ENCODE measurements at regions not wholly inside any gene's neighbourhood (a gene's known extent, or its start where the extent isn't known, plus 50 kb on each side); places are given as distances from the start of the nearest gene placed in this dataset.
"Not testable (repeated sequence)": the region's sequence is repeated elsewhere in the genome, so short reads cannot be mapped to it uniquely, and the experiment has no call there.

GRCh38 chr7:142513178-142513955, 235.9 kb upstream of the PRSS1 start:
- H3K4me3 Mint-ChIP-seq (ENCODE audit: unreplicated experiment) = no peak overlapping the region
- no peak for TF ChIP-seq CTCF (IDR thresholded peaks at IDR 0.05; ENCODE audit: partially characterized antibody, unreplicated experiment)
- DNase-seq = no peak
- H3K36me3 Mint-ChIP-seq (ENCODE audit: unreplicated experiment) = no peaks in the 10 kb centered on the region
- no peak overlapping the region for H3K27ac Mint-ChIP-seq (ENCODE audit: unreplicated experiment)
- peaks cover 10% of the 10 kb centered on the region for H3K9me3 Mint-ChIP-seq (ENCODE audit: unreplicated experiment)
- H3K4me1 Mint-ChIP-seq (ENCODE audit: low read depth, unreplicated experiment) = peaks cover 19% of the 10 kb centered on the region
- peaks cover 4% of the 10 kb centered on the region for H3K27me3 Mint-ChIP-seq (ENCODE audit: unreplicated experiment)

DNA sequence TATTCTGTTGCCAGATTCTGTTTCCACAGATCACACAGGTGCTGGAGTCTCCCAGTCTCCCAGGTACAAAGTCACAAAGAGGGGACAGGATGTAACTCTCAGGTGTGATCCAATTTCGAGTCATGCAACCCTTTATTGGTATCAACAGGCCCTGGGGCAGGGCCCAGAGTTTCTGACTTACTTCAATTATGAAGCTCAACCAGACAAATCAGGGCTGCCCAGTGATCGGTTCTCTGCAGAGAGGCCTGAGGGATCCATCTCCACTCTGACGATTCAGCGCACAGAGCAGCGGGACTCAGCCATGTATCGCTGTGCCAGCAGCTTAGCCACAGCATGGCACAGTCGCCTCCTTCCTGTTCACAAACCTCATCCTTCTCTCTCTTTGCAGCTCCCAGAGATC, 237.5 kb upstream of the PRSS1 start:
- Mint-ChIP-seq H3K9me3 (ENCODE audit: unreplicated experiment) (peaks cover 10% of the 10 kb centered on the region), H3K4me1 (ENCODE audit: low read depth, unreplicated experiment) (peaks cover 26% of the 10 kb centered on the region), H3K36me3 (ENCODE audit: unreplicated experiment) (no peaks in the 10 kb centered on the region), H3K27ac (ENCODE audit: unreplicated experiment) (no peak overlapping the region), H3K4me3 (ENCODE audit: unreplicated experiment) (no peak overlapping the region), H3K27me3 (ENCODE audit: unreplicated experiment) (peaks cover 7% of the 10 kb centered on the region)
- no peak for TF ChIP-seq CTCF (IDR thresholded peaks at IDR 0.05; ENCODE audit: partially characterized antibody, unreplicated experiment)
- no peak for DNase-seq

GRCh38 chr7:142511374-142511773, 237.9 kb upstream of the PRSS1 start:
- Mint-ChIP-seq H3K27me3 (ENCODE audit: unreplicated experiment) (peaks cover 11% of the 10 kb centered on the region), H3K4me1 (ENCODE audit: low read depth, unreplicated experiment) (peaks cover 28% of the 10 kb centered on the region), H3K4me3 (ENCODE audit: unreplicated experiment) (no peak overlapping the region), H3K36me3 (ENCODE audit: unreplicated experiment) (no peaks in the 10 kb centered on the region), H3K9me3 (ENCODE audit: unreplicated experiment) (peaks cover 15% of the 10 kb centered on the region), H3K27ac (ENCODE audit: unreplicated experiment) (peak overlapping the region; percentile 39)
- TF ChIP-seq CTCF (IDR thresholded peaks at IDR 0.05; ENCODE audit: partially characterized antibody, unreplicated experiment) = no peak
- DNase-seq = no peak

DNA sequence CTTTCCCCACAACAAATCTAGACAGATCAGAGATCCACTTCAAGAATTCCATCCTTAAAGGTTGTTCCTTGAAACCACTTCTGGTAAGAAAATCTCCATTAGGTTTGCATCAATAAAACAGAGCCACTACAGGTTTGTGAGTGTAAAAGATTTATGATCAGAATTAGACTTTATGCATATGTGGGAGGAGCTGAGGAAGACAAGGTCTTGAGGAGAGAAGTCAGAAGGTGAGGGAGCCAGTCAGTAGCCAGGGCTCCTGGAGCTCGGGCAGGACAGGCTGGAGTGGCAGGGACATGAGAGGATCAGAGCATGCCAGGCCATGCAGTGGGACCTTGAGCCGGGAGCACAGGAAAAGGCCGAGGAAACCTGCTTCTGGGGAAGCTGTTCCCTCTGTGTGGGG, 240.0 kb upstream of the PRSS1 start:
- DNase-seq; H3K4me3 Mint-ChIP-seq (ENCODE audit: unreplicated experiment); H3K36me3 Mint-ChIP-seq (ENCODE audit: unreplicated experiment); H3K27ac Mint-ChIP-seq (ENCODE audit: unreplicated experiment): not testable (repeated sequence)
- Mint-ChIP-seq H3K9me3 (ENCODE audit: unreplicated experiment) (peaks cover 15% of the 10 kb centered on the region), H3K27me3 (ENCODE audit: unreplicated experiment) (peaks cover 13% of the 10 kb centered on the region), H3K4me1 (ENCODE audit: low read depth, unreplicated experiment) (peaks cover 43% of the 10 kb centered on the region)

GRCh38 chr7:142508251-142508650, 241.0 kb upstream of the PRSS1 start:
- no peak overlapping the region for H3K4me3 Mint-ChIP-seq (ENCODE audit: unreplicated experiment)
- peaks cover 13% of the 10 kb centered on the region for H3K27me3 Mint-ChIP-seq (ENCODE audit: unreplicated experiment)
- no peak for DNase-seq
- H3K4me1 Mint-ChIP-seq (ENCODE audit: low read depth, unreplicated experiment) = peaks cover 50% of the 10 kb centered on the region
- no peaks in the 10 kb centered on the region for H3K36me3 Mint-ChIP-seq (ENCODE audit: unreplicated experiment)
- no peak for TF ChIP-seq CTCF (IDR thresholded peaks at IDR 0.05; ENCODE audit: partially characterized antibody, unreplicated experiment)
- H3K9me3 Mint-ChIP-seq (ENCODE audit: unreplicated experiment) = peaks cover 15% of the 10 kb centered on the region
- H3K27ac Mint-ChIP-seq (ENCODE audit: unreplicated experiment) = peak overlapping the region; percentile 36
